HG03469 (cell line): ENCODE measurements at regions not wholly inside any gene's neighbourhood (a gene's known extent, or its start where the extent isn't known, plus 50 kb on each side); places are given as distances from the start of the nearest gene placed in this dataset.
"Not testable (repeated sequence)": the region's sequence is repeated elsewhere in the genome, so short reads cannot be mapped to it uniquely, and the experiment has no call there.

Source experiments
- ATAC-seq: cut with Tn5 transposase; IDR thresholded peaks from one replicate; pipeline ENCODE4 v1.9.1; 2021; ENCODE audit warnings: mild to moderate bottlenecking, moderate library complexity, moderate number of reproducible peaks; ENCODE audit not compliant: unreplicated experiment

- no peak for ATAC-seq
Measured at GRCh38 chr17:73912373-73912746, 268.1 kb upstream of the SDK2 start.

DNA sequence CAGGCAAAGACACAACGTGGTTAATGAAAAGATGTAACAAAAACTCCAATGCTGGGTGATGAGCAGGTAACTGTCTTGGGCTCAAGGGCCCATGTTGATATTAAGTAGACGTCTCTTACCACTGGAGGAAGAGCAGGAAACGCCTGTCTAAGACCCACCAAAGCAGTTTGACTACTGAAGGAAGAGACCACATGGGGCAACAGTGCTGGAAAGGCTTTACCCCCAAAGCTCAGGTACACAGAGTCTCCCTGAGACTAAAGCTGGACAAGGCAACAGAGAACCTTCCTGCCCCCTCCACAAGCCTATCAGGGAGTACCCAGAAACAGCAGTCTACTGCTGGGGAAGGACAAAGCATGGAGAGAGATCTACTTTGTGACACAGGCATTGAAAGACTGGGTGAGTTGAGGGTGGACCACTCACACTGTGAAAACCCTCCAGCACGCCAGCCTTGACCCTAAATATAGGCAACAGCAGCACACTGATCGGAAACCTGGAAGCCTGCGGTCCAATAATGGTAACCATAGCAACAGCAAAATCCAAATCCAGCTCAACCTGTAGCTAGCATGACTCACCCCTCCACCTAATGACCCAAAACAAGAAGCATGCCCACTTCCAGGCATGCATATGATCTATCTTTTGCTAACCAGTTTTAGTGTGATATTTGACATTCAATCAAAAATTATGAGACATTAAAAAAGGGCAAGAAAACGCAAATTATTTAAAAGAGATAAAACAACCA lies 270.5 kb upstream of the SDK2 start:
- no peak for ATAC-seq

GRCh38 chr17:73919033-73919432 lies 274.8 kb upstream of the SDK2 start:
- not testable (repeated sequence) for ATAC-seq

DNA sequence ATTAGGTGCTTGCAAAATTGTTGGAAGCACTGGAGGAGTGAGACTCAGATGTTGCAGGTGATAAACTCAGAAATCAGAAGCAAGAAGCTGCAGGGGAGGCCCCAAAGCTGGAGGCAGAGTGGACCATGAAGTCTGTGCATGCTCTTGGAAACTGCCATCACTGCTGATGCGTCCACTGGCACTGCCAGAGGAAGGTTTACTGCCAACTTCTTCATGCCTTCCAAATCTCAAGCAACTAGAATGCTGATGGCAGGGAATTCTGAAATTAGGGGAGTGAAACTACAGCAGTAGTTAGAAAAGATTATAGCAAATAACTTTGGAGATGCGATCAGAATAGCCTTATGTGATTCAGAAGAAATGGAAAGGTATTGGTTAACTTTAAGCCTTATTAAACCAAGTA lies 277.1 kb upstream of the SDK2 start:
- ATAC-seq, result no peak

DNA sequence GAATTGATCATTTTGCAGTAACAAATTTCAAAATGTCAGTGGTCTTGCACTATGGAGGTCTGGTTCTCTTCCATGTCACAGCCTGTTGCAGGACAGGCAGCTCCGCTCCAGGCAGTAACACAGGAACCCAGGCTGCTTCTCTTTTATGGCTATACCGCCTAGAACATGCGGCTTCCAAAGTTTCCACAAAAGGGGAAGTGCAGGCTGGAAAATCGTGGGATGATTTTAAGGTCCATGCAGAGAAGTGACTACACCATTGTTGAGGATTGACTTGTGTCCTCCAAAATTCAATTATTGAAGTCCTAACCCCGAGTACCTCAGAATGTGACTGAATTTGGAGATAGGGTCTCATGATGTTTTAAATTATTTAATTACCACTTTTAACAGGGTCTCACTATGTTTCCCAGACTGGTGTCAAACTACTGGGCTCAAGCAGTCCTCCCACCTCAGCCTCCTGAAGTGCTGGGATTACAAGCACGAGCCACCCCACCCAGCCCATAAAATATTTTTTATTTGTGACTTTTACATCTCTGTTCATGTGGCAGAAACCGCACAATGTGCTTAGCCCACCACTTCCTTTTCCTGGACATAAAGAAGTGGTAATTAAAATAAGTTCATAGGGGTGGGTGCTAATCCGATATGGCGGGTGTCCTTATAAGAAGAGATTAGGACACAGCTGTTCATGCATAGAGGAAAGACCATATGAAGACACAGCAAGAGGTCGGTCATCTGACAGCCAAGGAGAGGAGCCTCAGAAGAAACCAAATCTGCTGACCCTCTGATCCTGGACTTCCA lies 279.2 kb upstream of the RPL38 start:
- no peak for ATAC-seq

DNA sequence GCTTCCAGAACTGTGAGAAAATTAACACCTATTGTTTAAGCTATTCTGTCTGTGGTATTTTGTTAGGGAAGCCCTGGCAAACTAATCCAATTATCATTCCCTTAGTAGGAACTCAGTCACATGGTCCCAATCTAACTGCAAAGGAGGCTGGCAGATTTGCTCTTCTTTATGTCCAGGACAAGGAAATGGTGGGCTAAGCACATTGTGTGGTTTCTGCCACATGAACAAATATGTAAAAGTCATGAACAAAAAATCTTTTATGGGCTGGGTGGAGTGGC lies 278.6 kb upstream of the RPL38 start:
- ATAC-seq, result no peak

GRCh38 chr17:73929860-73930430 lies 273.5 kb upstream of the RPL38 start:
- no peak for ATAC-seq

DNA sequence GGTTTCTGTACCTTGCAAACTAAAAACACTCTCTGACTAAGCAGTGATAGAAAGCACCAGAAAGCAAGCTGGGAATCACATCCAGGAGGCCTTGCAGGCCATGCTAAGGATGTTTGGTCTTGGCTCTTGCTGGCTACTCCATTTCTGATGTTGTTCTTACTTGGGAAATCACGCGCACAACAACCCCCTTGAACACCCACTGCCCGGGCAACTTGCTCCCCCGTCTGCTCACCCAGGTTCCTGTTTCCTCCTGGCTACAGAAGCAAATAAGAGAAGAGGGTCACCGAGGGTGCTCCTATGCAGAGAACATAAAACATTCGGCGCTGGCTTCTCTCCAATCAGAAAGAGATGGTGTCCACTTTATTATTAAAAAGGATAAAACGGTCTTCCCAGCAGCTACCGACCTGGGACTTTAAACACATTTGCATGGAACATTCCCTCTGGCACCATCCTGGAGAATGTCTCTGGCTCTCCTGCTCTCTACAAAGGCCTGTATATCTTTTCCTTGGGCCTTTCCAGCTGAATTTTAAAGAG lies 271.2 kb upstream of the RPL38 start:
- ATAC-seq, result no peak

DNA sequence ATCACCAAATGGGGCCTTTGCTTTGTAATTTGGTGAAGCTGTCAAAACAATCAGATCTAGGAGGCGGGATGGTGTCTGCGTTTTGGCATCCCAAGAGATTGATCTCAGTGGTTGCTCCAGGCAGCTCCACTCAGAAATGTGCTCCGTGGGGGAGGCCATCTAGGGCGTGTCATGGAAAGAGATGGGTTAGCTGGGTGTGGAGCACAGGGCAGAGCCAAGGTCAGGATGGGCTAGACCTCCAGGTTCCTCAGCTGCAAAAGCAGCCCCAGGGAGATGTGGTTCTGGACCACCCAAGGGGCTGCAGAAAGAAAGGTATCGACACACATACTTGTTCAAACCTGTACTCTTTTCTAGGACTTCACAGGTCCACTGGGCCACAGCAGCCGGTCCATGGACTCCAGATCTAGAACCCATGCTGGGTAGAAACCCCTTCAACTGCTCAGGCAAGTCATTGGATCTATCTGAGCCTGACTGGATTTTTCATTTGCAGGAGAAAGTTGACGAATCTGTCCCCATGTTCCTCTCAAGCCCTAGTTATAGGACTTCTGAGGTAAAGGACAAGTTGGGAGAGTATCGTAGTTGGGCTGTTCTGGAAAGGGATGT lies 270.2 kb upstream of the RPL38 start:
- no peak for ATAC-seq

- no peak for ATAC-seq
Measured at GRCh38 chr17:73933871-73934270, 269.6 kb upstream of the RPL38 start.

- no peak for ATAC-seq
Measured at GRCh38 chr17:73934696-73935095, 268.8 kb upstream of the RPL38 start.

GRCh38 chr17:73936908-73937627 lies 266.4 kb upstream of the RPL38 start:
- ATAC-seq, result no peak

- ATAC-seq, result no peak
Measured at GRCh38 chr17:73938706-73939105, 264.8 kb upstream of the RPL38 start.

- no peak for ATAC-seq
Measured at GRCh38 chr17:73939806-73940205, 263.7 kb upstream of the RPL38 start.

- ATAC-seq, result no peak
Measured at GRCh38 chr17:73940511-73940910, 263.0 kb upstream of the RPL38 start.

GRCh38 chr17:73941919-73942530 lies 261.5 kb upstream of the RPL38 start:
- ATAC-seq, result no peak

DNA sequence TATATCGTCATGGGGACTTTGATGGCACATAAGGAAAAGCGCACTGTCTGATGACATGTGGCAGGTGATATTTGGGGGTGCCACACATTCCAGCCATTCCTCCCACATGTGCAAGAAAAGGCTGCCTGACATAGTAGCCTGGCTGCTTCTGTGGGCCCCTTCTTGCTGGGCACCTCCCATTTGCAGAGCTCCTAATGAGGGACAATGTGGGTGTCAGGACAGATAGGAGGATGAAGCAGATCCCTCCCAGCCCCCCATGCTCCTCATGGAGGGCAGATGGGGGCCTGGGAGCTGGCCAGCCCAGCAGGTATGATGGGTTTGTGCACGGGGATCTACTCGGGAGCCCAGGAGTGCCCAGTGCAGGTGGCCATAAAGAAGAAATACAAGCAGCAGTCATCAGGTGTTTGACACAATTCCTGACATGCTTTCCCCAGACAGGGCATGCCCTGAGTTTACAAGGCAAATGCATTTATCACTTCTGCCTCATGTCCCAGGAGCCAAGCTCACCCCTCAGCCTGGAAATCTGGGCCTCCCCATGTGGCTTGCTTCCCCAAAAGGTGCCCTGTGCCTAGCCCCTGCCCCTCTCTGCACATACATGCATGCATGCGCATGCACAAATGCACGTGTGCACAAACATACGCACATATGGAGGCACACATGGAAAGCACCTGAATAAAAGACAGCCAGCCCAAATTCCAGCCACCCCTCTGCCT lies 260.6 kb upstream of the RPL38 start:
- ATAC-seq, result no peak

DNA sequence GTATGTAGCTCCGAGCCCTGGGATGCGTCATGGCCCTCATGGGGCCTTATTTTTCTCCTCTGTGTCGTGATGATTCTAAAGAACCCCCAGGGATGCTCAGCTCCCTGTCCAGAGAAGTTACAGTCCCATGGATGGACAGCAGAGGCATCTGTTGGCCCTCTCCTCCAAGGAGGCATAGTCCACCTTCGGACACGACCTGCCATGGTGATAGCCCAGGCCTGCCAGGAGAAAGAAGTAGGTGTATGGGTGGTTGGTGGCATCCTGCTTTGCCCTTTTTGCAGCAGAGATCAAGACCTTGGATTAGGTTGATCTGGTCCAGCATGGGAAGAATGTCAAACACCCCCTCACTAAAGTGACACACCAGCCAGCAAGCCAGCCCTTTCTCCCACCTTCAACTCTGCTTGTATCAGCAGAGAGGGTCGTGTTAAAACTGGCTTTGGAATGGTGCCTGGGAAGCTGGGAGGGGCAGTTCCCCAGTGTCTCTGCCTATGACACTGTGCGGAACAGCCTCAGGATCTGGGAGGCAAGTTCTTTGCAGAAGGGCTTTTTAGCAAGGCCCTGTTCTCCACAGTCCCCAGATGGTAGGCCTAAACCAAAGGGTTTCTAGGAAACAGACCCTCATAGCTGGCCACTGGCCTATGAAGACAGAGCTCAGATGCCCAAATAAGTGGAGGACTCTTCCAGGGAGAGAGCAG lies 259.9 kb upstream of the RPL38 start:
- ATAC-seq, result no peak

GRCh38 chr17:73944366-73944765 lies 259.1 kb upstream of the RPL38 start:
- no peak for ATAC-seq
